OCI-LY7 (cell line): ENCODE measurements at regions not wholly inside any gene's neighbourhood (a gene's known extent, or its start where the extent isn't known, plus 50 kb on each side); places are given as distances from the start of the nearest gene placed in this dataset.

Experiments
- CTCF ChIP-seq: fragments of 200-600 bp; sonication (generic); conservative IDR thresholded peaks from 2 replicates; pipeline ENCODE4 v1.5.1; 2014; ENCODE audit warnings: mild to moderate bottlenecking, antibody characterized with exemption, low read length, moderate library complexity, mixed read lengths
- EZH2phosphoT487 ChIP-seq: fragments of 200-600 bp; sonication (generic); IDR thresholded peaks from 2 replicates; pipeline ENCODE4 v1.6.1; 2018; ENCODE audit warnings: low read depth, borderline replicate concordance, mild to moderate bottlenecking, mixed run types, antibody characterized with exemption, low read length, moderate library complexity, mixed read lengths

- TF ChIP-seq EZH2phosphoT487 (no peak), CTCF (no peak)
Observed at GRCh38 chr9:115944166-115944948, 209.2 kb upstream of the PAPPA start.
